Neural progenitor cell (in vitro differentiated cells): ENCODE measurements at regions not wholly inside any gene's neighbourhood (a gene's known extent, or its start where the extent isn't known, plus 50 kb on each side); places are given as distances from the start of the nearest gene placed in this dataset.

Experiments used
- CTCF ChIP-seq: fragments of 200-600 bp; sonication (generic); IDR thresholded peaks from 2 replicates; pipeline ENCODE4 v1.5.1; 2017; ENCODE audit warnings: antibody characterized with exemption, mild to moderate bottlenecking
- EZH2 ChIP-seq: fragments of 200-600 bp; sonication (generic); IDR thresholded peaks from 2 replicates; pipeline ENCODE4 v1.6.1; 2017; ENCODE audit warnings: antibody characterized with exemption, mild to moderate bottlenecking, moderate library complexity

DNA sequence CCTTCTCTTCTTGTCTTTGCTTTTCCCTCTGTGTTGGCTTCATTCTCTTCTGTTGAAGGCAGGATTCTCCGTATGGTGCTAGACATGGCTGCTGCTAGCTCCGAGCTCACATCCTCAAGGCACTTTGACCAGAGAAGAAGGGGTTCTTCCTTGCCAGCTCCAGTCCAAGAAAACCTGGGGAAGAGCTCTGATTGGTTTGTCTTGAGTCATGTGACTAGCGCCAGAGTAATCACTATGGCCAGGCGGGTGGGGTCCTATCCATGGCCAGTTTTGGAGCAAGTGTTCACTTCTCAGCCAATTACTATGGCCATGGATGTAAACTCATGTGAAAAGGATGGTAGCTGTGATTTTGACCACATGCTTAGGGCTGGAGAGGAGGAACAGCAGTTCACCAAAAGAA is 74.2 kb downstream of the CT47B1 start:
- TF ChIP-seq EZH2: no peak
- no peak for TF ChIP-seq CTCF
